ENCODE measurements at regions not wholly inside any gene's neighbourhood (a gene's known extent, or its start where the extent isn't known, plus 50 kb on each side); places are given as distances from the start of the nearest gene placed in this dataset.
"Not testable (repeated sequence)": the region's sequence is repeated elsewhere in the genome, so short reads cannot be mapped to it uniquely, and the experiment has no call there.

- no peak for DNase-seq (ENCODE audit: low read depth)
Measured at GRCh38 chr15:79156704-79157375, 66.3 kb upstream of the RASGRF1 start.

GRCh38 chr15:79154483-79155135, 64.0 kb upstream of the RASGRF1 start:
- no peak for DNase-seq (ENCODE audit: low read depth)

GRCh38 chr15:79144290-79144689, 53.7 kb upstream of the RASGRF1 start:
- not testable (repeated sequence) for DNase-seq (ENCODE audit: low read depth)

- no peak for DNase-seq (ENCODE audit: low read depth)
Measured at GRCh38 chr15:79140846-79141570, 50.4 kb upstream of the RASGRF1 start.
